Activated T-helper 1 cell treated with anti-CD3 and anti-CD28 coated beads, Interleukin-12 subunit alpha, Interleukin-12 subunit beta, Interleukin-2, Interleukin-4 antibody, amounts not matched to agents 30 ng/mL and 10 ng/mL and 1 ng/mL, durations not matched to agents 14 hours and 24 hours and 36 hours (primary cell): ENCODE measurements at regions not wholly inside any gene's neighbourhood (a gene's known extent, or its start where the extent isn't known, plus 50 kb on each side); places are given as distances from the start of the nearest gene placed in this dataset.

Experiments
- DNase-seq: peaks from one replicate; pipeline ENCODE4 v3.0.0; 2021; ENCODE audit warnings: low spot score
- H3K27ac Mint-ChIP-seq: one replicate; pipeline ENCODE4 v1.8.0; 2021; ENCODE audit warnings: mild to moderate bottlenecking, mixed read lengths
- H3K27me3 Mint-ChIP-seq: one replicate; pipeline ENCODE4 v1.8.0; 2022; ENCODE audit warnings: mild to moderate bottlenecking, moderate library complexity, mixed read lengths; ENCODE audit not compliant: insufficient read depth
- H3K36me3 Mint-ChIP-seq: one replicate; pipeline ENCODE4 v1.8.0; 2021; ENCODE audit warnings: low read depth, mixed read lengths
- H3K4me1 Mint-ChIP-seq: one replicate; pipeline ENCODE4 v1.8.0; 2021; ENCODE audit warnings: low read depth, mixed read lengths
- H3K4me3 Mint-ChIP-seq: one replicate; pipeline ENCODE4 v1.8.0; 2021; ENCODE audit warnings: mild to moderate bottlenecking, moderate library complexity, mixed read lengths
- H3K9me3 Mint-ChIP-seq: one replicate; pipeline ENCODE4 v1.8.0; 2021; ENCODE audit warnings: mixed read lengths
- intact Hi-C: fragments of 100-400 bp; cut with micrococcal nuclease; formaldehyde crosslinking; loops from one replicate; pipeline ENCODE4 v1.15.1; 2024

DNA sequence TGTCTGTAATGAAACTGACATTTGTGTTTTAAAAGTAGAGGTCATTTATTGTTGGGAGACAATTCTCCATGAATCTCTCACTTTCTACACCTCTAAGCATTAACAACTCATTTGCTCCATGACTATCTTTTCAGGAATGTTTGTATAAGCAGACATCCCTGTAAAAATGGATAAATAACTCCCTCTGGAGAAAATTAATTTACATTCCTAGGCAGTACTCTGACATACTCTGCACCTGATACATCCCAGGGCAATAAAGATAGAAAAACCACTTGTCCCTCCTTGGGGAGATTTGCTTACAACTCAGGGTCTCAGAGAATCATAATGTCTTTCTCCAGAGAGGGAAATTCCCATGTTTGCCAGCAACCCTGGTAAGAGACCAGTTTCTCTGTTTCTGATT lies 1037.7 kb upstream of the SLC39A10 start:
- H3K27me3 Mint-ChIP-seq = peaks cover 2% of the 10 kb centered on the region
- H3K4me3 Mint-ChIP-seq = no peak overlapping the region
- intact Hi-C loops = no loop called here
- no peaks in the 10 kb centered on the region for H3K9me3 Mint-ChIP-seq
- no peak for DNase-seq
- no peaks in the 10 kb centered on the region for H3K4me1 Mint-ChIP-seq
- H3K36me3 Mint-ChIP-seq = no peaks in the 10 kb centered on the region
- no peak overlapping the region for H3K27ac Mint-ChIP-seq

DNA sequence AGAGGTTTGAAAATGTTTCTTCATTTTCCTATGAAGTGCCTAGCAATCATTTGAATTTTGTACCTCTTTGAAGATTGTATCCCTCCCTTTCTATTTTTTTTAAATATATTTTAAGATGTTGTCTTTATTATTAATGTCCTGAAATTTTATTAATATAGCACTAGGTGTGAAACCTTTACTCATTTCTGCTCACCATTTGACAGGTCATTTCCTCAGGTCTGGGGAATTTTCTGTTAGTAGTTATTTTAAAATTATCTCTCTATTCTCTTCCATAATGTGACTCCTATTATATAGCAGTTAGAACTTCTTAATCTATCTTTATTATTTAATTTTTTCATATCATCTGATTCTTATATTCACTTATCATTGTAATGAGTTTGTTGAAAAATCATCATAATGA lies 1038.6 kb upstream of the SLC39A10 start:
- intact Hi-C loops = no loop called here
- Mint-ChIP-seq H3K27me3 (peaks cover 2% of the 10 kb centered on the region), H3K36me3 (no peaks in the 10 kb centered on the region), H3K9me3 (no peaks in the 10 kb centered on the region), H3K4me3 (no peak overlapping the region), H3K4me1 (no peaks in the 10 kb centered on the region), H3K27ac (no peak overlapping the region)
- DNase-seq = no peak

DNA sequence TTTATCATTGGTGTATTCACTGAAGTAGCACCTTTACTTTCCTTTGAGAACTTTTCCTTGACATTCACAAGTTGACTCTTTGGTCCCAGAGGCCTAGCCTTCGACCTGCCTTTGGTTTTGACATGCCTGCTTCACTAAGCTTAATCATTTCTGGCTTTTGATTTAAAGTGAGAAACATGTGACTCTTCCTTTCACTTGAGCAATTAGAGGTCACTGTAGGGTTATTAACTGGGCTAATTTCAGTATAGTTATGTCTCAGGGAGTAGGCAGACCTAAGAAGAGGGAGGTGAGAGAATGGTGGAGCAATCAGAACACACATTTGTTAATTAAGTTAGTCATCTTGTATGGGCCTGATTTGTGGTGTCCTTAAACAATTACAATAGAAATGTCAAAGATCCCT lies 1040.7 kb upstream of the SLC39A10 start:
- intact Hi-C loops = no loop called here
- no peaks in the 10 kb centered on the region for H3K27me3 Mint-ChIP-seq
- H3K27ac Mint-ChIP-seq = no peak overlapping the region
- no peaks in the 10 kb centered on the region for H3K4me1 Mint-ChIP-seq
- H3K4me3 Mint-ChIP-seq = no peak overlapping the region
- H3K36me3 Mint-ChIP-seq = no peaks in the 10 kb centered on the region
- H3K9me3 Mint-ChIP-seq = no peaks in the 10 kb centered on the region
- DNase-seq = no peak

DNA sequence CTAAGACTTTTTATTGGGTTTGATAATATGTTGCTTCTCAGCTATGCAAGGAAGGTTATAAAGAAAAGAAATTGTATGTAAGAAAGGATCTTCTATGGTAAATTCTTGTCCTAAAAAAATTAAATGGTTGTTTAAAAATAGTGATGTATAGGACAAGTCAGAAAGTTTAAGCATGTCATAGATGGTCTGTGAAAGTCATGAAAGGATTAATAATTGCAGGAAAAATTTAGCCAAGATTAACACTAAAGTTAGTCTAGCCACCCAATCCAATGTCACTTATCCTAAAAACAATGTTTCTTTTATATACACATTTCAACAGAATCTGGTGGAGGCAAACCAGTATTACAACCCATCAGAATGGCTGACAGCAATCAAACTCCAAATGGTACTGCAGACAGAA lies 1046.7 kb upstream of the SLC39A10 start:
- no peak overlapping the region for H3K4me3 Mint-ChIP-seq
- H3K27ac Mint-ChIP-seq = no peak overlapping the region
- peaks cover 7% of the 10 kb centered on the region for H3K9me3 Mint-ChIP-seq
- DNase-seq = no peak
- H3K36me3 Mint-ChIP-seq = no peaks in the 10 kb centered on the region
- H3K4me1 Mint-ChIP-seq = no peaks in the 10 kb centered on the region
- intact Hi-C loops = no loop called here
- H3K27me3 Mint-ChIP-seq = no peaks in the 10 kb centered on the region

DNA sequence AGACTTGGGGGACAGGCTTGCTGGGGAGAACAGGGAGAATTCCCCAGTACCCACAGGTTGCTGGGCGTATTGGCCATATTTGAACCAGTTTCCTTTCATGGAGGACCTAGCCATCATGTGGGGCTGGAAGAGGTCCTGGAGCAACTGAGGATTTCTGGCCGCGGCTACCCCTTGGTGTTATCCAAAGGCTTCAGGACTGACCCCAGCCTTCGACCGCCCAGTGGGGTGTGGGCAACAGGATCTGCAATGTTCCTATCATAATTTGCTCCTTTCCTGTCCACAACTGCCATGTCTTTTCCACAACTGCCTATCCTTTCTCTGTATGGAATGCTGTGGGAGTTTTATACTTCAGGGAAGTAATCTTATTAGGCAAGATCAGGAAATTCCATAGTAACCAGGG lies 1053.6 kb upstream of the SLC39A10 start:
- no peaks in the 10 kb centered on the region for H3K27me3 Mint-ChIP-seq
- H3K9me3 Mint-ChIP-seq = peaks cover 14% of the 10 kb centered on the region
- no peaks in the 10 kb centered on the region for H3K4me1 Mint-ChIP-seq
- intact Hi-C loops = no loop called here
- no peak for DNase-seq
- no peak overlapping the region for H3K27ac Mint-ChIP-seq
- H3K36me3 Mint-ChIP-seq = no peaks in the 10 kb centered on the region
- H3K4me3 Mint-ChIP-seq = no peak overlapping the region

DNA sequence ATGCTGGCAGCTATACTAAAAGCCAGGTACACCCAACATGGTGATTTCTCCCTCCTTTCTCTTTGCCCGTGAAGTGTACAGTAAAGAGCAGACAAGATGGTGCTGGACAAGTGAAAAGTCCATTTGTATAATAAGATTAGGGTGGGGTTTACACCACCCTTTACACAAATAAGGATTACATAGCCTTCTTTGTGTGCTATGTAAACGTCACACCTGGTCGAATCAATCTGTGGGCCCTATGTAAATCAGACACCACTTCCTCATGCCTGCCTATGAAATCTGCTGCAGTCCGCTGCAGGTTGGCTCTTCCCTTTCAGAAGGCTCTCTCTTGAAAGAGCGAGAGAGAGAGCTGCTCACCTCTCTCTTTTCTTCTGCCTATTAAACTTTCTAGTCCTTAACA lies 1054.3 kb upstream of the SLC39A10 start:
- Mint-ChIP-seq H3K4me3 (no peak overlapping the region), H3K9me3 (peaks cover 14% of the 10 kb centered on the region)
- intact Hi-C loops = no loop called here

DNA sequence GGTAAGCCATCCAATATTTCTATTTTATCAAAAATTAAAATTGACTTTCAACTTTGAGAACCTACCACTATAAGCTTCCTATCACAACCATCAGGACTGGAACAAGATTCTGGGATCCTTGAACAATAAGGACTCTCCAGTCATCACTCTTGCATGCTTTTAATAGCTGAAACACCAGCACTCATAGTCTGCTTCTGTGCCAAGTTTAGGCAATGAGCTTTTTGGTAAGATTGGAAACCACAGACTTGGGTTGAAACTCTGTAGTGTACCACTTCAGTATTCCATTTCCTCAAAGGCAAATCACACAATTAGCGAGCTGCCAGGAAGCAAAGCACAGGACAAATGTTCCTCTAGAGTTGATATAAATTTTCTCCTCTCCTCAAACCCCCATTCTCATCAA lies 1065.8 kb upstream of the SLC39A10 start:
- no peak overlapping the region for H3K27ac Mint-ChIP-seq
- intact Hi-C loops = no loop called here
- no peaks in the 10 kb centered on the region for H3K9me3 Mint-ChIP-seq
- no peaks in the 10 kb centered on the region for H3K27me3 Mint-ChIP-seq
- no peaks in the 10 kb centered on the region for H3K36me3 Mint-ChIP-seq
- H3K4me3 Mint-ChIP-seq = no peak overlapping the region
- H3K4me1 Mint-ChIP-seq = no peaks in the 10 kb centered on the region
- DNase-seq = no peak

More for the DNA sequence above, 1054.3 kb upstream of the SLC39A10 start:
- Mint-ChIP-seq H3K36me3 (no peaks in the 10 kb centered on the region), H3K27ac (no peak overlapping the region), H3K27me3 (no peaks in the 10 kb centered on the region), H3K4me1 (no peaks in the 10 kb centered on the region)
- DNase-seq = no peak

DNA sequence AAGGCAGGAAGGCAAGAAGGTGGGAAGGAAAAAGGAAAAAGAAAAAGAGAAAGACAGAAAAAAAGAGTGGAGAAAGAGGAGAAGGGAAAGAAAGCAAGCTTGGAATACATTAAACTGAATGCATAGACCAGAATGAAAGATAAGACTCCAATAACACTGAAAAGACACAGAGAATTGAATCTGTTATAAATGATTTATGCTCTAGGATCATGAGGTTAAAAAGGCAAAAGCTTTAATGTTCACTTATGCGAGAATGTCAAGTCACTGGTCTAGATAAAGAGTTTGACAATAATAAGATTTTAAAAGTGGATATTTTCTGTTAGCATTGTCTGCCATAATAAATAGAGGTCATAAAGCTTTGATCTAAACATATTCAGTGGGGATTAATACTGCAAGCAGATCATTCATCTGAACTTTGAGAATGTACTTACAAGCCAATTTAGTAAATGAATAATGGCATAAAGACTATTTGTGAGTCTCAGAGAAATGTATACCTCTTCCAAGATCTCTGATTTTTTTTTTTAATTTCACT lies 1069.2 kb upstream of the SLC39A10 start:
- H3K36me3 Mint-ChIP-seq = no peaks in the 10 kb centered on the region
- no peaks in the 10 kb centered on the region for H3K4me1 Mint-ChIP-seq
- no peak overlapping the region for H3K27ac Mint-ChIP-seq
- intact Hi-C loops = no loop called here
- no peaks in the 10 kb centered on the region for H3K27me3 Mint-ChIP-seq
- no peak for DNase-seq
- H3K4me3 Mint-ChIP-seq = no peak overlapping the region
- no peaks in the 10 kb centered on the region for H3K9me3 Mint-ChIP-seq

GRCh38 chr2:194567661-194568017 lies 1089.4 kb upstream of the SLC39A10 start:
- Mint-ChIP-seq H3K36me3 (no peaks in the 10 kb centered on the region), H3K27ac (no peak overlapping the region), H3K9me3 (no peaks in the 10 kb centered on the region), H3K27me3 (peaks cover 2% of the 10 kb centered on the region), H3K4me1 (no peaks in the 10 kb centered on the region), H3K4me3 (no peak overlapping the region)
- intact Hi-C loops = no loop called here
- no peak for DNase-seq

- intact Hi-C loops = no loop called here
- Mint-ChIP-seq H3K27ac (no peak overlapping the region), H3K9me3 (no peaks in the 10 kb centered on the region), H3K36me3 (no peaks in the 10 kb centered on the region), H3K4me1 (no peaks in the 10 kb centered on the region), H3K27me3 (peaks cover 2% of the 10 kb centered on the region), H3K4me3 (no peak overlapping the region)
- DNase-seq = no peak
Measured at GRCh38 chr2:194566907-194567660, 1089.9 kb upstream of the SLC39A10 start.

GRCh38 chr2:194564422-194564821 lies 1092.6 kb upstream of the SLC39A10 start:
- Mint-ChIP-seq H3K4me1 (no peaks in the 10 kb centered on the region), H3K36me3 (no peaks in the 10 kb centered on the region), H3K27me3 (peaks cover 2% of the 10 kb centered on the region), H3K4me3 (no peak overlapping the region), H3K27ac (no peak overlapping the region), H3K9me3 (no peaks in the 10 kb centered on the region)
- intact Hi-C loops = no loop called here
- no peak for DNase-seq

GRCh38 chr2:194562329-194562728 lies 1094.7 kb upstream of the SLC39A10 start:
- Mint-ChIP-seq H3K27me3 (no peaks in the 10 kb centered on the region), H3K4me3 (no peak overlapping the region), H3K36me3 (no peaks in the 10 kb centered on the region), H3K9me3 (no peaks in the 10 kb centered on the region), H3K27ac (no peak overlapping the region), H3K4me1 (no peaks in the 10 kb centered on the region)
- intact Hi-C loops = no loop called here
- DNase-seq = no peak

DNA sequence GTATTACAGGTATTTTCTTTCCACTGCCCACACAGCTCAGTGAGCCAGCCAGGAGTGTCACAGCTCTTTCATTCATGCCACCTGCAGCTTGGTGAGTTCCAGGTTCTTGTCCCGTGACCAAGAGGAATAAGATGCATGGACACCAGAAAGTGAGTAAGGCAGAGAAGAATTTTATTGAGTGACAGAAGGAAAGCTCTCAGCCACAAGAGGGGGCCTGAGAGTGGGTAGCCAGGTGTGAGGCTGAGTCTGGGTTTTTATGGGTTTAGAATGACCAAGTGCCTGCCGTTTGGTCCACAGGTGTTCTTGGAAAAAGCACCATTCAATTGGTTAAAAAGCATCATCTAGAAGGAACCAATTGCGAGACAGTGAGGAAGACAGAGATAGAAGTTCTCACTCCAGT lies 1097.1 kb upstream of the SLC39A10 start:
- H3K4me3 Mint-ChIP-seq = no peak overlapping the region
- intact Hi-C loops = no loop called here
- no peaks in the 10 kb centered on the region for H3K27me3 Mint-ChIP-seq
- no peaks in the 10 kb centered on the region for H3K9me3 Mint-ChIP-seq
- H3K27ac Mint-ChIP-seq = no peak overlapping the region
- no peak for DNase-seq
- H3K4me1 Mint-ChIP-seq = no peaks in the 10 kb centered on the region
- H3K36me3 Mint-ChIP-seq = no peaks in the 10 kb centered on the region

DNA sequence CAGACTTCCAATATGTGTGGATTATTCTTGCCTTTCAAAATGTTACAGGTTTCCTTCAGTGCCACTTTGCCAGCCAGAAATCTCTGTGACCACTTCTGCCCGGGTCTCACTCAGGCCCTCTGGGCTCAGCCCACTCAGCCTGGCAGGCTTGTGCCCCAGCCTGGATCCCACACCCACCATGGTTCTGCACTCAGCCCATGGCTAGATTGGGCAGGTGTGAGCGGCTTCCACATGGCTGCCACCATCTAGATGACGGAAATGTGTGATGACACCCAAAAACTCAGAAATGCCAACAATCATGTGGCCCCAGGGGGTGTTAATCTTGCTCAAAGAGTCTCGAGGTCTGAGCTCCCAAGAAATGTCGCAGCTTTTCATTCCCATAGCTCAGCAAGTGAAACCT lies 1097.5 kb upstream of the SLC39A10 start:
- H3K27ac Mint-ChIP-seq = no peak overlapping the region
- no peaks in the 10 kb centered on the region for H3K36me3 Mint-ChIP-seq
- H3K4me3 Mint-ChIP-seq = no peak overlapping the region
- no peak for DNase-seq
- no peaks in the 10 kb centered on the region for H3K27me3 Mint-ChIP-seq
- H3K9me3 Mint-ChIP-seq = no peaks in the 10 kb centered on the region
- intact Hi-C loops = no loop called here
- no peaks in the 10 kb centered on the region for H3K4me1 Mint-ChIP-seq
